ENCODE measurements at regions not wholly inside any gene's neighbourhood (a gene's known extent, or its start where the extent isn't known, plus 50 kb on each side); places are given as distances from the start of the nearest gene placed in this dataset.
A peak's percentile ranks its signal among the peaks of the same experiment; 100 is the strongest.

- 0 to 1% (median 1%) methylated on average over 57 to 101 of the region's 101 CpGs for WGBS, 3 donors
- intact Hi-C loops (cut with DNase I) = loop anchor here in 1 of 2 donors (5.0 to 10.0 kb wide), 2 partner anchors 99 to 151 kb away; no protein-coding TSS in a partner anchor
- Histone ChIP-seq H3K4me1 (peaks cover 23% of the 10 kb centered on the region), H3K27me3 (ENCODE audit: insufficient read depth in 3 of 3, low read length in 2 of 3) (no peaks in the 10 kb centered on the region), H3K27ac (peak overlapping the region; percentile 92), H3K36me3 (ENCODE audit: insufficient read depth in 1 of 2, low read depth in 1 of 2) (no peaks in the 10 kb centered on the region), H3K4me3 (peak overlapping the region; percentile 85), H3K9me3 (no peaks in the 10 kb centered on the region)
- TF ChIP-seq CTCF (IDR thresholded peaks at IDR 0.05) = peak; percentile 26
- DNase-seq (peak; percentile 49 to 73), ATAC-seq (peak; percentile 81 to 85 (median 82))
Observed at GRCh38 chr18:34493566-34494358, 216.3 kb upstream of the DTNA start.

GRCh38 chr18:34494359-34494696 lies 215.8 kb upstream of the DTNA start:
- Histone ChIP-seq H3K4me1 (peaks cover 25% of the 10 kb centered on the region), H3K4me3 (peak overlapping the region; percentile 85), H3K27me3 (ENCODE audit: insufficient read depth in 3 of 3, low read length in 2 of 3) (no peaks in the 10 kb centered on the region), H3K36me3 (ENCODE audit: insufficient read depth in 1 of 2, low read depth in 1 of 2) (no peaks in the 10 kb centered on the region), H3K27ac (peak overlapping the region; percentile 92), H3K9me3 (no peaks in the 10 kb centered on the region)
- 7 to 11% (median 8%) methylated on average over 16 of the region's 16 CpGs for WGBS, 3 donors
- TF ChIP-seq CTCF (IDR thresholded peaks at IDR 0.05) = no peak
- DNase-seq = peak in 1 of 2 donors; percentile 41
- intact Hi-C loops (cut with DNase I) = loop anchor here in 1 of 2 donors (5.0 to 10.0 kb wide), 2 partner anchors 98 to 150 kb away; no protein-coding TSS in a partner anchor
- peak in 1 of 4 donors; percentile 32 for ATAC-seq

- peak overlapping the region; percentile 92 for H3K27ac ChIP-seq
- no peaks in the 10 kb centered on the region for H3K36me3 ChIP-seq (ENCODE audit: insufficient read depth in 1 of 2, low read depth in 1 of 2)
- TF ChIP-seq CTCF (IDR thresholded peaks at IDR 0.05) = no peak
- 20 to 41% (median 25%) methylated on average over 6 of the region's 6 CpGs for WGBS, 3 donors
- ATAC-seq (no peak), DNase-seq (no peak)
- intact Hi-C loops (cut with DNase I) = loop anchor here in 1 of 2 donors (5.0 to 10.0 kb wide), 2 partner anchors 149 to 307 kb away; no protein-coding TSS in a partner anchor
- peaks cover 25% of the 10 kb centered on the region for H3K4me1 ChIP-seq
- no peaks in the 10 kb centered on the region for H3K9me3 ChIP-seq
- no peaks in the 10 kb centered on the region for H3K27me3 ChIP-seq (ENCODE audit: insufficient read depth in 3 of 3, low read length in 2 of 3)
- peak overlapping the region; percentile 85 for H3K4me3 ChIP-seq
Observed at GRCh38 chr18:34495506-34495905, 214.6 kb upstream of the DTNA start.

GRCh38 chr18:34501553-34501952 lies 208.5 kb upstream of the DTNA start:
- DNase-seq = no peak
- intact Hi-C loops (cut with DNase I) = no loop called here
- Histone ChIP-seq H3K4me1 (peaks cover 8% of the 10 kb centered on the region), H3K36me3 (ENCODE audit: insufficient read depth in 1 of 2, low read depth in 1 of 2) (no peaks in the 10 kb centered on the region), H3K27me3 (ENCODE audit: insufficient read depth in 3 of 3, low read length in 2 of 3) (no peaks in the 10 kb centered on the region), H3K27ac (no peak overlapping the region), H3K9me3 (peaks cover 7% of the 10 kb centered on the region), H3K4me3 (no peak overlapping the region)
- 60 to 67% (median 62%) methylated on average over 4 of the region's 4 CpGs for whole genome bisulfite sequencing, 3 donors
- no peak for ATAC-seq
- TF ChIP-seq CTCF (IDR thresholded peaks at IDR 0.05) = no peak

Data from psoas muscle (tissue), 7 donors.